ENCODE measurements at regions not wholly inside any gene's neighbourhood (a gene's known extent, or its start where the extent isn't known, plus 50 kb on each side); places are given as distances from the start of the nearest gene placed in this dataset.

GRCh38 chr12:126914170-126914793 lies 1352.7 kb upstream of the TMEM132C start:
- Histone ChIP-seq H4K5ac (ENCODE audit: insufficient read length, low read depth, low read length) (no peak overlapping the region), H3K9me3 (ENCODE audit: control insufficient read depth, low read depth, low read length) (no peaks in the 10 kb centered on the region), H3K4ac (ENCODE audit: low read depth, low read length) (no peak overlapping the region), H3K79me1 (ENCODE audit: insufficient read depth, low read depth, low read length, poor library complexity, severe bottlenecking) (no peaks in the 10 kb centered on the region), H2BK5ac (ENCODE audit: insufficient read length, low read length) (no peak overlapping the region), H3K56ac (ENCODE audit: insufficient read length, low read depth, low read length) (no peak overlapping the region), H3K4me2 (ENCODE audit: insufficient read depth, insufficient read length, low read length) (no peak overlapping the region), H3K4me1 (ENCODE audit: insufficient read depth, low read length) (no peaks in the 10 kb centered on the region), H3K9ac (ENCODE audit: extremely low read depth, insufficient read length, low read length) (no peak overlapping the region), H3K27me3 (ENCODE audit: insufficient read depth, low read length) (no peaks in the 10 kb centered on the region), H3T11ph (ENCODE audit: low read length) (no peak overlapping the region), H3K23me2 (ENCODE audit: insufficient read length, low read depth, low read length, poor library complexity, severe bottlenecking) (no peaks in the 10 kb centered on the region), H3K27ac (ENCODE audit: insufficient read length, low read depth, low read length) (no peak overlapping the region), H4K8ac (replicated peaks; ENCODE audit: insufficient read length, low read depth, low read length) (no peak overlapping the region), H3K18ac (ENCODE audit: insufficient read length, low read depth, low read length) (no peak overlapping the region), H3K79me2 (ENCODE audit: insufficient read depth, low read length) (no peaks in the 10 kb centered on the region), H2AK5ac (ENCODE audit: insufficient read length, low read length) (no peak overlapping the region), H3K14ac (ENCODE audit: insufficient read depth, low read length) (no peak overlapping the region), H3K23ac (ENCODE audit: insufficient read length, low read depth, low read length) (no peak overlapping the region), H2BK120ac (ENCODE audit: low read depth, low read length, poor library complexity, severe bottlenecking) (no peak overlapping the region), H2BK15ac (ENCODE audit: low read depth, low read length) (no peak overlapping the region), H2BK12ac (ENCODE audit: insufficient read length, low read depth, low read length) (no peak overlapping the region), H4K91ac (ENCODE audit: insufficient read length, low read depth, low read length) (no peak overlapping the region), H4K20me1 (ENCODE audit: control insufficient read depth, insufficient read depth, insufficient read length) (no peaks in the 10 kb centered on the region), H2AFZ (ENCODE audit: low read length) (no peak overlapping the region), H2BK20ac (ENCODE audit: low read depth, low read length, poor library complexity, severe bottlenecking) (no peak overlapping the region)
- no CpG with 5 or more reads among the region's 5 CpGs for WGBS (ENCODE audit: extremely low coverage, insufficient read length, low lambda C conversion rate)
- no peak overlapping the region for H3K27ac Mint-ChIP-seq
- H3K27me3 Mint-ChIP-seq (ENCODE audit: low read depth), result no peaks in the 10 kb centered on the region; the same call in 1 of the 2 replicates
- no peak overlapping the region for H3K4me3 Mint-ChIP-seq
- H3K4me1 Mint-ChIP-seq, result no peaks in the 10 kb centered on the region
- no peaks in the 10 kb centered on the region; a peak in 2 of 7 replicates for H3K36me3 Mint-ChIP-seq (ENCODE audit: insufficient read depth in 1 of 3, low read depth in 3 of 3)
- DNase-seq, result no peak
- TF ChIP-seq CTCF (conservative IDR thresholded peaks at IDR 0.05), result no peak
- H3K9me3 Mint-ChIP-seq, result no peaks in the 10 kb centered on the region; a peak in 1 of 5 replicates

Data from H9 (cell line).